H9 (cell line): ENCODE measurements at regions not wholly inside any gene's neighbourhood (a gene's known extent, or its start where the extent isn't known, plus 50 kb on each side); places are given as distances from the start of the nearest gene placed in this dataset.
A peak's percentile ranks its signal among the peaks of the same experiment; 100 is the strongest.

Experiments used
- DNase-seq: peaks from one replicate; pipeline ENCODE4 v3.0.0-alpha.2; 2017
- H2AFZ ChIP-seq: one replicate; pipeline ENCODE4 v1.6.1; 2013; ENCODE audit warnings: mild to moderate bottlenecking, low read length, control low read depth, moderate library complexity
- H2AK5ac ChIP-seq: 2 replicates; pipeline ENCODE4 v1.6.1; 2013; ENCODE audit warnings: low read length, control low read depth, mixed read lengths; ENCODE audit not compliant: insufficient read length
- H2BK120ac ChIP-seq: one replicate; pipeline ENCODE4 v1.6.1; 2013; ENCODE audit warnings: low read depth, mild to moderate bottlenecking, low read length, control low read depth, inconsistent platforms; ENCODE audit not compliant: poor library complexity, severe bottlenecking
- H2BK12ac ChIP-seq: 2 replicates; pipeline ENCODE4 v1.6.1; 2013; ENCODE audit warnings: low read length, control low read depth, mixed read lengths, low read depth; ENCODE audit not compliant: insufficient read length
- H2BK15ac ChIP-seq: 2 replicates; pipeline ENCODE4 v1.6.1; 2013; ENCODE audit warnings: low read depth, low read length, control low read depth
- H2BK20ac ChIP-seq: one replicate; pipeline ENCODE4 v1.6.1; 2013; ENCODE audit warnings: low read depth, mild to moderate bottlenecking, low read length, control low read depth, inconsistent platforms; ENCODE audit not compliant: poor library complexity, severe bottlenecking
- H2BK5ac ChIP-seq: 2 replicates; pipeline ENCODE4 v1.6.1; 2013; ENCODE audit warnings: low read length, control low read depth, mixed read lengths; ENCODE audit not compliant: insufficient read length
- H3K14ac ChIP-seq: 2 replicates; pipeline ENCODE4 v1.6.1; 2013; ENCODE audit warnings: low read length, control low read depth; ENCODE audit not compliant: insufficient read depth
- H3K18ac ChIP-seq: 2 replicates; pipeline ENCODE4 v1.6.1; 2013; ENCODE audit warnings: low read depth, mild to moderate bottlenecking, mixed read lengths, low read length, control low read depth; ENCODE audit not compliant: insufficient read length
- H3K23ac ChIP-seq: 2 replicates; pipeline ENCODE4 v1.6.1; 2013; ENCODE audit warnings: low read length, control low read depth, mixed read lengths, low read depth; ENCODE audit not compliant: insufficient read length
- H3K23me2 ChIP-seq: 2 replicates; pipeline ENCODE4 v1.6.1; 2013; ENCODE audit warnings: low read depth, mild to moderate bottlenecking, mixed read lengths, low read length, control low read depth; ENCODE audit not compliant: insufficient read length, poor library complexity, severe bottlenecking
- H3K27ac ChIP-seq: 2 replicates; pipeline ENCODE4 v1.5.1; 2013; ENCODE audit warnings: low read length, control low read depth, mixed read lengths, low read depth; ENCODE audit not compliant: insufficient read length
- H3K27me3 ChIP-seq: 2 replicates; pipeline ENCODE4 v1.6.1; 2013; ENCODE audit warnings: low read length, control low read depth, inconsistent platforms; ENCODE audit not compliant: insufficient read depth
- H3K4ac ChIP-seq: 2 replicates; pipeline ENCODE4 v1.6.1; 2013; ENCODE audit warnings: low read depth, mild to moderate bottlenecking, control low read depth, inconsistent platforms, low read length, moderate library complexity
- H3K4me1 ChIP-seq: 2 replicates; pipeline ENCODE4 v1.6.1; 2013; ENCODE audit warnings: low read length, control low read depth, inconsistent platforms; ENCODE audit not compliant: insufficient read depth
- H3K4me2 ChIP-seq: 2 replicates; pipeline ENCODE4 v1.6.1; 2013; ENCODE audit warnings: low read length, control low read depth, mixed read lengths; ENCODE audit not compliant: insufficient read length, insufficient read depth
- H3K56ac ChIP-seq: 2 replicates; pipeline ENCODE4 v1.6.1; 2013; ENCODE audit warnings: low read depth, mild to moderate bottlenecking, mixed read lengths, low read length, control low read depth; ENCODE audit not compliant: insufficient read length
- H3K79me1 ChIP-seq: 2 replicates; pipeline ENCODE4 v1.6.1; 2013; ENCODE audit warnings: low read depth, mild to moderate bottlenecking, moderate library complexity, low read length, control low read depth, inconsistent platforms; ENCODE audit not compliant: insufficient read depth, poor library complexity, severe bottlenecking
- H3K79me2 ChIP-seq: 2 replicates; pipeline ENCODE4 v1.6.1; 2013; ENCODE audit warnings: low read length, control low read depth, inconsistent platforms; ENCODE audit not compliant: insufficient read depth
- H3K9ac ChIP-seq: 2 replicates; pipeline ENCODE4 v1.6.1; 2013; ENCODE audit warnings: low read length, control low read depth, mixed read lengths; ENCODE audit not compliant: insufficient read length; ENCODE audit errors: extremely low read depth
- H3K9me3 ChIP-seq: one replicate; pipeline ENCODE4 v1.6.1; 2013; ENCODE audit warnings: low read depth, low read length, inconsistent platforms; ENCODE audit not compliant: control insufficient read depth
- H3T11ph ChIP-seq: one replicate; pipeline ENCODE4 v1.6.1; 2013; ENCODE audit warnings: mild to moderate bottlenecking, low read length, control low read depth, inconsistent platforms
- H4K20me1 ChIP-seq: one replicate; pipeline ENCODE4 v1.6.1; 2013; ENCODE audit not compliant: control insufficient read depth, insufficient read length, insufficient read depth
- H4K5ac ChIP-seq: 2 replicates; pipeline ENCODE4 v1.6.1; 2013; ENCODE audit warnings: low read depth, mild to moderate bottlenecking, mixed read lengths, low read length, control low read depth; ENCODE audit not compliant: insufficient read length
- H4K8ac ChIP-seq: replicated peaks from 2 replicates; pipeline ENCODE4 v1.6.1; 2013; ENCODE audit warnings: low read length, control low read depth, mixed read lengths, low read depth; ENCODE audit not compliant: insufficient read length
- H4K91ac ChIP-seq: 2 replicates; pipeline ENCODE4 v1.6.1; 2013; ENCODE audit warnings: low read depth, mild to moderate bottlenecking, moderate library complexity, mixed read lengths, low read length, control low read depth; ENCODE audit not compliant: insufficient read length
- H3K27ac Mint-ChIP-seq, 3 experiments: 2 replicates in 2 of 3; 3 replicates in 1 of 3; pipeline ENCODE4 v1.8.0; 2020 to 2021; ENCODE audit warnings: mixed read lengths in 3 of 3, mild to moderate bottlenecking in 1 of 3, moderate library complexity in 1 of 3
- H3K27me3 Mint-ChIP-seq: 2 replicates; pipeline ENCODE4 v1.8.0; 2021; ENCODE audit warnings: low read depth, mild to moderate bottlenecking, moderate library complexity, mixed read lengths
- H3K36me3 Mint-ChIP-seq, 3 experiments: 2 replicates in 2 of 3; 3 replicates in 1 of 3; pipeline ENCODE4 v1.8.0; 2020 to 2021; ENCODE audit warnings: low read depth in 3 of 3, mixed read lengths in 3 of 3; ENCODE audit not compliant: insufficient read depth in 1 of 3
- H3K4me1 Mint-ChIP-seq, 2 experiments: 2 replicates each; pipeline ENCODE4 v1.8.0; 2020; ENCODE audit warnings: mixed read lengths in 2 of 2
- H3K4me3 Mint-ChIP-seq, 2 experiments: 2 replicates in 1 of 2; 3 replicates in 1 of 2; pipeline ENCODE4 v1.8.0; 2020 to 2021; ENCODE audit warnings: mild to moderate bottlenecking in 2 of 2, mixed read lengths in 2 of 2, moderate library complexity in 1 of 2
- H3K9me3 Mint-ChIP-seq, 2 experiments: 2 replicates in 1 of 2; 3 replicates in 1 of 2; pipeline ENCODE4 v1.8.0; 2020; ENCODE audit warnings: mild to moderate bottlenecking in 2 of 2, mixed read lengths in 2 of 2, moderate library complexity in 1 of 2
- CTCF ChIP-seq: fragments of 200-600 bp; sonication (generic); conservative IDR thresholded peaks from 3 replicates; pipeline ENCODE4 v1.8.0; 2021; ENCODE audit warnings: antibody characterized with exemption, mild to moderate bottlenecking
- WGBS: extraction: QIAGEN DNeasy Blood & Tissue Kit; methylation state at CpG from one replicate; pipeline ENCODE4 v1.1.7; 2013; ENCODE audit warnings: missing lambda C conversion rate, low lambda C conversion rate, mixed read lengths; ENCODE audit not compliant: insufficient read length; ENCODE audit errors: extremely low coverage; 5-methylcytosine and 5-hydroxymethylcytosine counted together

GRCh38 chr2:128600581-128601297 is 282.1 kb upstream of the HS6ST1 start:
- Histone ChIP-seq H2AFZ (no peak overlapping the region), H3K9me3 (no peaks in the 10 kb centered on the region), H2BK20ac (no peak overlapping the region), H2AK5ac (no peak overlapping the region), H3K14ac (no peak overlapping the region), H2BK12ac (no peak overlapping the region), H3K56ac (no peak overlapping the region), H3K79me2 (no peaks in the 10 kb centered on the region), H2BK120ac (no peak overlapping the region), H2BK15ac (no peak overlapping the region), H3K27me3 (no peaks in the 10 kb centered on the region), H3K4me1 (no peaks in the 10 kb centered on the region), H4K5ac (no peak overlapping the region), H3K4ac (no peak overlapping the region), H3K23ac (no peak overlapping the region), H3K9ac (no peak overlapping the region), H4K91ac (no peak overlapping the region), H2BK5ac (no peak overlapping the region), H3K27ac (no peak overlapping the region), H3K18ac (no peak overlapping the region), H3T11ph (no peak overlapping the region), H4K20me1 (no peaks in the 10 kb centered on the region), H3K79me1 (no peaks in the 10 kb centered on the region), H4K8ac (no peak overlapping the region), H3K4me2 (no peak overlapping the region), H3K23me2 (no peaks in the 10 kb centered on the region)
- DNase-seq: peak; percentile 19
- Mint-ChIP-seq H3K27me3 (no peaks in the 10 kb centered on the region; the same call in 1 of the 2 replicates), H3K4me1 (peaks cover 0 to 4% of the 10 kb centered on the region in 2 experiments; a peak in 2 of 4 replicates), H3K36me3 (no peaks in the 10 kb centered on the region), H3K27ac (peak overlapping the region in 1 of 3 experiments; percentile 47; a peak in 2 of 7 replicates), H3K4me3 (no peak overlapping the region), H3K9me3 (no peaks in the 10 kb centered on the region; a peak in 1 of 5 replicates)
- no CpG with 5 or more reads among the region's 15 CpGs for WGBS
- no peak for TF ChIP-seq CTCF
